Pulmonary artery endothelial cell (primary cell): ENCODE measurements at regions not wholly inside any gene's neighbourhood (a gene's known extent, or its start where the extent isn't known, plus 50 kb on each side); places are given as distances from the start of the nearest gene placed in this dataset.

ENCODE experiments used
- DNase-seq: peaks from one replicate; pipeline ENCODE4 v3.0.0-alpha.2; 2011; ENCODE audit warnings: low read depth, low spot score

- no peak for DNase-seq
These were observed 1666.0 kb upstream of the ACO1 start for GRCh38 chr9:30718483-30718882.

GRCh38 chr9:30722065-30722464 is 1662.4 kb upstream of the ACO1 start:
- no peak for DNase-seq

- DNase-seq = no peak
These were observed 1660.8 kb upstream of the ACO1 start for GRCh38 chr9:30723656-30724055.

- no peak for DNase-seq
These were observed 1652.4 kb upstream of the ACO1 start for GRCh38 chr9:30732060-30732459.

- no peak for DNase-seq
These were observed 1639.6 kb upstream of the ACO1 start for GRCh38 chr9:30744871-30745270.

GRCh38 chr9:30746589-30746988 is 1637.9 kb upstream of the ACO1 start:
- DNase-seq = no peak

GRCh38 chr9:30757723-30758122 is 1626.7 kb upstream of the ACO1 start:
- no peak for DNase-seq

GRCh38 chr9:30758726-30759446 is 1625.6 kb upstream of the ACO1 start:
- no peak for DNase-seq

GRCh38 chr9:30765318-30765717 is 1619.1 kb upstream of the ACO1 start:
- no peak for DNase-seq

- DNase-seq = no peak
These were observed 1613.2 kb upstream of the ACO1 start for GRCh38 chr9:30771163-30771708.

GRCh38 chr9:30771760-30772159 is 1612.7 kb upstream of the ACO1 start:
- no peak for DNase-seq

GRCh38 chr9:30773427-30773826 is 1611.0 kb upstream of the ACO1 start:
- no peak for DNase-seq

GRCh38 chr9:30774326-30774725 is 1610.1 kb upstream of the ACO1 start:
- no peak for DNase-seq

GRCh38 chr9:30775236-30775635 is 1609.2 kb upstream of the ACO1 start:
- no peak for DNase-seq

- DNase-seq = no peak
These were observed 1587.7 kb upstream of the ACO1 start for GRCh38 chr9:30796764-30797163.

GRCh38 chr9:30799527-30800101 is 1584.8 kb upstream of the ACO1 start:
- DNase-seq = no peak

- no peak for DNase-seq
These were observed 1584.0 kb upstream of the ACO1 start for GRCh38 chr9:30800421-30800820.

- DNase-seq = no peak
These were observed 1571.6 kb upstream of the ACO1 start for GRCh38 chr9:30812821-30813220.

GRCh38 chr9:30815585-30815984 is 1568.9 kb upstream of the ACO1 start:
- DNase-seq = no peak

- no peak for DNase-seq
These were observed 1539.3 kb upstream of the ACO1 start for GRCh38 chr9:30845136-30845535.

GRCh38 chr9:30846651-30847050 is 1537.8 kb upstream of the ACO1 start:
- no peak for DNase-seq

GRCh38 chr9:30851600-30851999 is 1532.8 kb upstream of the ACO1 start:
- no peak for DNase-seq

GRCh38 chr9:30900706-30901105 is 1483.7 kb upstream of the ACO1 start:
- no peak for DNase-seq
